Upper lobe of left lung (tissue), 6 donors: ENCODE measurements at regions not wholly inside any gene's neighbourhood (a gene's known extent, or its start where the extent isn't known, plus 50 kb on each side); places are given as distances from the start of the nearest gene placed in this dataset.
A peak's percentile ranks its signal among the peaks of the same experiment; 100 is the strongest.
"Not testable (repeated sequence)": the region's sequence is repeated elsewhere in the genome, so short reads cannot be mapped to it uniquely, and the experiment has no call there.

Experiments
- ATAC-seq, 2 donors: fragments of 200-7000 bp; cut with Tn5 transposase; one replicate each; pipeline ENCODE4 v1.9.1; 2022; ENCODE audit warnings: mild to moderate bottlenecking in 2 of 2, moderate library complexity in 2 of 2; ENCODE audit not compliant: low FRiP score in 2 of 2
- DNase-seq, 2 donors: peaks; one replicate each; pipeline ENCODE4 v3.0.0-alpha.2; 2019 to 2020
- H3K27ac ChIP-seq, 4 donors: fragments of 200-600 bp; sonication (generic); one replicate each; pipeline ENCODE4 v1.5.1; 2016 to 2019
- H3K27me3 ChIP-seq, 4 donors: fragments of 200-600 bp; sonication (generic); one replicate each; pipeline ENCODE4 v1.5.1; 2017 to 2019
- H3K36me3 ChIP-seq, 4 donors: fragments of 200-600 bp; sonication (generic); one replicate each; pipeline ENCODE4 v1.5.1; 2016 to 2019
- H3K4me1 ChIP-seq, 4 donors: fragments of 200-600 bp; sonication (generic); one replicate each; pipeline ENCODE4 v1.5.1; 2018 to 2019
- H3K4me3 ChIP-seq, 4 donors: fragments of 200-600 bp; sonication (generic); one replicate each; pipeline ENCODE4 v1.5.1; 2017 to 2019; ENCODE audit warnings: mild to moderate bottlenecking in 2 of 4, moderate library complexity in 1 of 4
- H3K9me3 ChIP-seq, 4 donors: fragments of 200-600 bp; sonication (generic); one replicate each; pipeline ENCODE4 v1.5.1; 2018 to 2019
- EP300 ChIP-seq, 4 donors: sonication (generic); formaldehyde crosslinking; IDR thresholded peaks; one replicate each; pipeline ENCODE4 v1.5.1; 2017; ENCODE audit warnings: antibody characterized with exemption in 4 of 4, control low read depth in 2 of 4
- POLR2A ChIP-seq, 4 donors: fragments of 450-650 bp; IDR thresholded peaks; one replicate each; pipeline ENCODE4 v1.5.1; 2016 to 2017; ENCODE audit warnings: antibody characterized with exemption in 4 of 4, mild to moderate bottlenecking in 2 of 4
- POLR2AphosphoS5 ChIP-seq, 2 donors: sonication (generic); formaldehyde crosslinking; IDR thresholded peaks; one replicate each; pipeline ENCODE4 v1.5.1; 2017; ENCODE audit warnings: antibody characterized with exemption in 2 of 2
- WGBS, 2 donors: methylation state at CpG; one replicate each; pipeline ENCODE4 v1.1.5; 2017 to 2018; 5-methylcytosine and 5-hydroxymethylcytosine counted together
- TF ChIP-seq, protein P1 (sequence below), 6 experiments: fragments of 450-650 bp in 4 of 6; fragments of 200-600 bp in 2 of 6; sonication (generic) in 2 of 6; IDR thresholded peaks; one replicate each; pipeline ENCODE4 v1.5.1; 2016 to 2019; ENCODE audit warnings: antibody characterized with exemption in 6 of 6
- donor health status: DM: no; HTN: no; CAD: no; lungs with moderate emphysema.
- donor health status: DM: no; HTN: yes; CAD: no; lungs with severe emphysema.

DNA sequence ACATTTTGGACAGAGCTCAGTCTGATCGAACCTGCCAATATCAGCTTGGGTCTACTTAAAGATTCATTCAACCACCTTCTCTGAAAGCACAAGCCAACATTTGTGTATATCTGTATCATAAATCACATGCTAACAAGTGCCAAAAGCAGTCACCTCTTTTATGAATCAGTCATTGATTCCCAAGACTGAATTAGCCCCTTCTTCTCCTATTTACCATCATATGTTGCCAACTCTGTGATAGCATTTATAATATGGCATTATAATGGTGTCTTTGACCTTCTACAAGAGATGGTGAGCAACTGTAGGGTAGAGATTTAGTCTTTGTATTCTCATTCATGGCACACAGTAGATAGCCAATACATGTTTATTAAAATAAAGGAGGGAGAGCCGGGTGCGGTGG, 61.4 kb downstream of the DDX53 start:
- ATAC-seq (no peak), DNase-seq (no peak)
- no peaks in the 10 kb centered on the region for H3K36me3 ChIP-seq
- no peak overlapping the region for H3K27ac ChIP-seq
- 86 to 88% methylated on average over 3 of the region's 3 CpGs for WGBS, 2 donors
- TF ChIP-seq EP300 (IDR thresholded peaks at IDR 0.05), result no peak
- TF ChIP-seq, protein P1, sequence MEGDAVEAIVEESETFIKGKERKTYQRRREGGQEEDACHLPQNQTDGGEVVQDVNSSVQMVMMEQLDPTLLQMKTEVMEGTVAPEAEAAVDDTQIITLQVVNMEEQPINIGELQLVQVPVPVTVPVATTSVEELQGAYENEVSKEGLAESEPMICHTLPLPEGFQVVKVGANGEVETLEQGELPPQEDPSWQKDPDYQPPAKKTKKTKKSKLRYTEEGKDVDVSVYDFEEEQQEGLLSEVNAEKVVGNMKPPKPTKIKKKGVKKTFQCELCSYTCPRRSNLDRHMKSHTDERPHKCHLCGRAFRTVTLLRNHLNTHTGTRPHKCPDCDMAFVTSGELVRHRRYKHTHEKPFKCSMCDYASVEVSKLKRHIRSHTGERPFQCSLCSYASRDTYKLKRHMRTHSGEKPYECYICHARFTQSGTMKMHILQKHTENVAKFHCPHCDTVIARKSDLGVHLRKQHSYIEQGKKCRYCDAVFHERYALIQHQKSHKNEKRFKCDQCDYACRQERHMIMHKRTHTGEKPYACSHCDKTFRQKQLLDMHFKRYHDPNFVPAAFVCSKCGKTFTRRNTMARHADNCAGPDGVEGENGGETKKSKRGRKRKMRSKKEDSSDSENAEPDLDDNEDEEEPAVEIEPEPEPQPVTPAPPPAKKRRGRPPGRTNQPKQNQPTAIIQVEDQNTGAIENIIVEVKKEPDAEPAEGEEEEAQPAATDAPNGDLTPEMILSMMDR (IDR thresholded peaks at IDR 0.05), result no peak
- no peak for TF ChIP-seq POLR2A (IDR thresholded peaks at IDR 0.05)
- TF ChIP-seq POLR2AphosphoS5 (IDR thresholded peaks at IDR 0.05), result no peak
- H3K9me3 ChIP-seq, result no peaks in the 10 kb centered on the region
- H3K4me3 ChIP-seq, result no peak overlapping the region
- H3K4me1 ChIP-seq, result no peaks in the 10 kb centered on the region
- H3K27me3 ChIP-seq, result no peaks in the 10 kb centered on the region

DNA sequence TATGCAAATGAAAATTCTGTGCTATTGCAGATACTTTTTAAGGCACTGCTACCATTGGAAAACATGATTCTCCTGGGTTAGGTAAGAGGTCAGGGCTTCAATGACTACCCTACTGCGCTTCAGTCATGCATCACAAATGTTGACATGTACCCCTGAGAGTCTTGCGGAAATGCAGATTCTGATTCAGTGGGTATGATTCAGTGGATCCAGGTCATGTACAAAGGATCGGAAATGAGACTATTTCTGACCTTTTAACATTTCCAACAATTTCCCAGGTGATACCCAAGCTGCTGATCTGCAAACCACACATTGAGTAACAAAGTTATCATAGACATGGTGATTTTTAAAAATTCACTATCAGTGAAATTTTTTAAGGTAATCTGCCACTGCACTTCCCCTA, 62.6 kb downstream of the DDX53 start:
- DNase-seq, result no peak
- H3K4me3 ChIP-seq, result no peak overlapping the region

DNA sequence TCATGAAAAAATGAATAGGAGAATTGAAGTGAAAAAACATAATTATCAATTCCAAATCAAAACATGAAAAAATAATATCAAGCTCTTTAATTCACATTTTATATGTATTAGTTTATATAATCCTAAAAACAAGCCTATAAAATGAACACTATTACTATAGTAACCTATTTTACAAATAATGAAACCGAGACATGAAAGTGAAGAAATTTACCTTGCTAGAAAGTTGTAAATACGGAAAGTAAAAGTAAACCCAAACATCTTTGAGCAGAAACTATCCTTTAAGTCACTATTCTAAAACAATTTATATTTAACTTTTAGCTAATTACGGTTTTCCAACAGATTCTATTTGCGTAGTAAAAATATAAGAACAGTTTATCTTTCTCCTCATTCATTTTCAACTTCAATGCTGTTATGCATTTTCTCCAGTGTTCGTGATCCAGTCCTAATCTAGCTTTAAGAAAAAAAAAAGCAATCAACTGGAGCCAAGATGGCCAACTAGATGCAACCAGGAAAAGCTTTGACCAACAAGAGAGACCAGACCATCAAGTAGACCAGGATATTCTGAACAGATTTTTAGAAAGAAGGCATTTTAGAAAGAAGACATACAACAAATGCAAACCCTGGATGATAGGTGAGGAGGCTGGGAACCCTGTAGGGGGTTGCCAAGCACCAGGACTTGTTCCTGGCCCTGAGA, 67.0 kb downstream of the DDX53 start:
- DNase-seq (no peak), ATAC-seq (no peak)
- Histone ChIP-seq H3K27ac (no peak overlapping the region), H3K4me3 (no peak overlapping the region), H3K27me3 (no peaks in the 10 kb centered on the region), H3K36me3 (no peaks in the 10 kb centered on the region), H3K4me1 (no peaks in the 10 kb centered on the region), H3K9me3 (peaks cover 0 to 8% (median 0%) of the 10 kb centered on the region in 4 donors)
- 77 to 89% methylated on average over 5 of the region's 5 CpGs for WGBS, 2 donors
- TF ChIP-seq POLR2A (IDR thresholded peaks at IDR 0.05) (no peak), POLR2AphosphoS5 (IDR thresholded peaks at IDR 0.05) (no peak), EP300 (IDR thresholded peaks at IDR 0.05) (no peak)
- TF ChIP-seq, protein P1 (IDR thresholded peaks at IDR 0.05), result no peak

More for the DNA sequence above, 62.6 kb downstream of the DDX53 start:
- H3K27ac ChIP-seq, result no peak overlapping the region
- ATAC-seq, result no peak
- no peaks in the 10 kb centered on the region for H3K9me3 ChIP-seq
- 86 to 100% methylated on average over 3 of the region's 3 CpGs for WGBS, 2 donors
- no peaks in the 10 kb centered on the region for H3K36me3 ChIP-seq
- no peak for TF ChIP-seq POLR2AphosphoS5 (IDR thresholded peaks at IDR 0.05)
- TF ChIP-seq, protein P1 (IDR thresholded peaks at IDR 0.05), result no peak
- TF ChIP-seq EP300 (IDR thresholded peaks at IDR 0.05), result no peak
- TF ChIP-seq POLR2A (IDR thresholded peaks at IDR 0.05), result no peak
- H3K27me3 ChIP-seq, result no peaks in the 10 kb centered on the region
- no peaks in the 10 kb centered on the region for H3K4me1 ChIP-seq

DNA sequence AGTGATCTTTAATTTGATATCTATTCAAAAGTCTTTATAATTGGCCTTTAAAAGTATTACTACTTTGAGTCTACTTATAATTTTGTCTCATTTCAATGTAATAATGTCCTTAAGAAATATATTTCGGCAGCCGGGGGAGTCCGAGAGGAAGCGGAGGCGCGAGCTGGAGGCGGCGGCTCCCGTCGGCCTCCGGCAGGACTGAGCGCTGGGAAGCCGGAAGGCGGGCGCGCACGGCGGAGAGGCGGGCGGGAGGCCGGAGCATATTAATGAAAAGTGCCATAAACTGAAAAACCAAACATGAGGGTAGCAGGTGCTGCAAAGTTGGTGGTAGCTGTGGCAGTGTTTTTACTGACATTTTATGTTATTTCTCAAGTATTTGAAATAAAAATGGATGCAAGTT, 75.7 kb downstream of the DDX53 start:
- H3K27ac ChIP-seq, H3K36me3 ChIP-seq, H3K4me1 ChIP-seq, H3K9me3 ChIP-seq, ATAC-seq, H3K4me3 ChIP-seq, H3K27me3 ChIP-seq: not testable (repeated sequence)
- DNase-seq, result peak in 1 of 2 donors; percentile 49
- WGBS, 2 donors, result 96 to 98% methylated on average over 21 of the region's 21 CpGs

DNA sequence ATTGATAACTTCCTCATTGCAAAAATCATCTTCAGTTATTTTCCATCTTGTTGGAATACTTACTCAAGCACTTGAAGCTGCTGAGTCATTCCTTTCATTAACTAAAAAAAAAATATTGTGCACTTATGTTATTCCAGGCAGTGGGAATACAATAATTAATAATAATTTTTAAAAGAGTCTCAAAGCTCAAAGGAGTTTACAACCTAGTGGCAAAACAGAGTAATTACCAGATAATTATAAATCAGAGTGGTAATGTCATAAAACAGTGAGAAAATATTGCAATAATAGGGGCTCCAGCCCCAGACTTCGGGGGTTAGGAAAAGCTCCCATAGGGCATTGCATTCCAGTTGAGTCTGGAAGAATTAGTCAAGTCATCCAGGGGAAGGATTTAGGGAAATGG, 79.6 kb downstream of the DDX53 start:
- Histone ChIP-seq H3K4me1 (no peaks in the 10 kb centered on the region), H3K27ac (no peak overlapping the region), H3K27me3 (no peaks in the 10 kb centered on the region), H3K4me3 (no peak overlapping the region), H3K9me3 (no peaks in the 10 kb centered on the region), H3K36me3 (no peaks in the 10 kb centered on the region)
- TF ChIP-seq, protein P1 (IDR thresholded peaks at IDR 0.05), result no peak
- TF ChIP-seq EP300 (IDR thresholded peaks at IDR 0.05) (no peak), POLR2AphosphoS5 (IDR thresholded peaks at IDR 0.05) (no peak), POLR2A (IDR thresholded peaks at IDR 0.05) (no peak)
- no peak for ATAC-seq
- 87 to 90% methylated on average over 1 of the region's 1 CpG for WGBS, 2 donors
- DNase-seq, result no peak
